GM18520 (cell line): ENCODE measurements at regions not wholly inside any gene's neighbourhood (a gene's known extent, or its start where the extent isn't known, plus 50 kb on each side); places are given as distances from the start of the nearest gene placed in this dataset.

Experiments used
- ATAC-seq: cut with Tn5 transposase; IDR thresholded peaks from one replicate; pipeline ENCODE4 v1.9.1; 2021; ENCODE audit not compliant: unreplicated experiment

GRCh38 chr10:25661632-25662031, 272.4 kb upstream of the MYO3A start:
- ATAC-seq, result no peak

DNA sequence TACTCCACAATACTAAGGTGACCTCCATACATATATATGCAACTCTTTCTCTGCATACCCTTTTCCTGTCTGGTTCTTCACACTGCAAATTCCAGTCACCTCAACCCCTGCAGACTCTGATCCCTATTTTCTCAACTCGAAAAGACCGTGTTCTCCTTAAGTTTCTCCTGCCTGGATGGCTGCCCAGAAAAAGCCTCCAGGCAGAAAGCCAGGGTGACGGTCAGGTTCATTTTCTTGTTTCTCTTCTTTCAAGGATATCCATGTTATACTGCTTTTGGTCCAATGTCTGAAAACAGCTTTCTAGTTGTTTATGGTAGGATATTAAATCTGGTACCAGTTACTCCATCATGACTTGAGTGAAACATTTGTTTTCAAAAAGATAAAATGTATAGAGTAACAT, 267.8 kb upstream of the MYO3A start:
- ATAC-seq, result no peak

DNA sequence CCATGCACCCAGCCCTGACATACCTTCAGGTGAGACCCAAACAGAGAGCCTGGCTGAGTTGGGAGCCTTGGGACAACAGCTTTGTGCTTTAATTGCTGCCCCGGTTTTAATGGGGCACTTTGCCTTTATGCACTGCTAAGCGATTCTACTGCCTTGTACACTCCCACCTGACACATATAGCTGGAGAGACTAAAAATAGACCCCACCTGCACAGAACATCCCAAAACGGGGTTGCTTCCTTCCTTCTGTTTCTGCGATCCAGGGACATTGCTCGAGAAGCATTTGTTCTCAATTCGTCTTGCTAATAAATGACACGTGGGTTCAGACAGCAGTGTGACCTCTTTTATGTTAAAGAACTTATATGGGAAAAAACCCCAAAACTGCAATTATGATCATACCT, 258.8 kb upstream of the MYO3A start:
- ATAC-seq, result no peak

DNA sequence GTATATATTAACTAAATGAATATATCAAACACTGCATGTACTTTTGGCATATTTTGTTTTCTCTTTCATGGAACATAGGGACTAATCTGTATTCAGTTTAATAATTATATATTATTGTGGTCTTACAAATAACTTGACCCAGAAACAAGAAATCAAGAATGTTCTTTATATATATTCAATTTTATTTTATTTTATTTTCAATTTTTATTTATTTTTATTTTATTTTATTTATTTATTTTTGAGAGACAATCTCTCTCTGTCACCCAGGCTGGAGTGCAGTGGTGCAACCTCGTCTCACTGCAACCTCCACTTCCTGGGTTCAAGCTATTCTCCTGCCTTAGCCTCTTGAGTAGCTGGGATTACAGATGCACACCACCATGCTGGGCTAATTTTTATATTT, 258.4 kb upstream of the MYO3A start:
- no peak for ATAC-seq

DNA sequence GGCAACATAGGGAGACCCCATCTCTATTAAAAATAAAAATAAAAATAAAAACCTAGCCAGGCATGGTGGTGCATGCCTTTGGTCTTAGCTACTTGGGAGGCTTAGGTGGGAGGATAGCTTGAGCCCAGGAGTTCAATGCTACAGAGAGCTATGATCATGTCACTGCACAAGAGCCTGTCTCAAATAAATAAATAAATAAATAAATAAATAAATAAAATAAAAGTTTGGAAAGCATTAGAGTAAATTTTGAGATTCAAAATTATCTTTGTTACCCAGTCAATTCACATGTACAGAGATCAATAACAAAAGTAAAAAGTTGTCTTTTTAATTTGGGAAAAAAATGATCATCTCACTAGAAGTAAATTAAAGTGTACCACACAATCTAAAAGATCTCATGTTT, 255.8 kb upstream of the MYO3A start:
- ATAC-seq, result no peak

DNA sequence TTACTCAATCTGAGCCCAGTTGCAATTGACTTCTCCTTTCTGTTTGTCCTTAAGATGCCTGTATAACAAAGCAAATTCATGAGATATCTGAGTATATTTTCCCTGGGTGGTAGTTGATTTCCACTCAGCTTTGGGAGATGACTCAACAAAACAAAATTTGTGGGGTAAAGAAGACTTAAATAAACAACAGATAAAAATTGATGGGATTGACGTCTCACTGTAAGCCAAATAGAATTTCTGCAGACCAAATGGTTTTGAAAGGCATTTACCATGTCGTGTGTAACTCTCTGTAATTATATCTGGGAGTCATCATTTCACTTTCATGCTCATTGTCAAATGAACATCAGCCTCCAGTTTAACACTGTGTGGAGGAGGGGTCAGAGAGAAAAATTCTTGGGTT, 255.4 kb upstream of the MYO3A start:
- no peak for ATAC-seq

DNA sequence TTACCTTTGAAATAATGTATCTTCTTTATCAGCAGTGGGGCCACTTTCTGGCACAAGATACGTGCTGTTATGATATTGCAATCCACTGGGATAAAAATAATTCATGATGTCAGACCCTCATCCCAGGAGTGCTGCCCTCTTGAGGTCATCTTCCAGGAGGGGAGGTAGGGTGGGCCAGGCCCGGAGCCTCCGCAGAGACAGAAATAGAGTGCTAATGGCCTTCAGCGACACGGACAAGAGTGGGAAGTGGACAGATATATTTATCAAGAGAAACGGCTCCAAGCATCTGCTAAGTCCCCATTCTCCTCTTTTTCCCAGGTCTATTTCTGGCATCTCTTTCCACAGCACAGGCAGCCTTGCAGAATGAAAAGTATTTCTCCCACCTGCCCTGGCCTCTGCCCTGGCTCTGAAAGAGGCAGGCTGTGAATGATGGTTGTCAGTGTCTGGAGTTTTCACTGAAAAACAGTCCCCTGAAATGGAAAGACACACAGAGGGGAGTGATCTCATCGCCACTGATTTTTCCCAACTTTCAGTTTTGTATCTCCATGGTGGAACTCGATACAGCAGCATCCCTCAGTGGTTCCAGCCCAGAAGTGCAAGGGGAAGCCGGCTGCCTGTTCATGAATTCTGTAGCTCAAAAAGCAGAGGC, 251.7 kb upstream of the MYO3A start:
- ATAC-seq, result no peak

GRCh38 chr10:25683344-25683743, 250.7 kb upstream of the MYO3A start:
- no peak for ATAC-seq

- no peak for ATAC-seq
Measured at GRCh38 chr10:25687521-25687920, 246.5 kb upstream of the MYO3A start.

DNA sequence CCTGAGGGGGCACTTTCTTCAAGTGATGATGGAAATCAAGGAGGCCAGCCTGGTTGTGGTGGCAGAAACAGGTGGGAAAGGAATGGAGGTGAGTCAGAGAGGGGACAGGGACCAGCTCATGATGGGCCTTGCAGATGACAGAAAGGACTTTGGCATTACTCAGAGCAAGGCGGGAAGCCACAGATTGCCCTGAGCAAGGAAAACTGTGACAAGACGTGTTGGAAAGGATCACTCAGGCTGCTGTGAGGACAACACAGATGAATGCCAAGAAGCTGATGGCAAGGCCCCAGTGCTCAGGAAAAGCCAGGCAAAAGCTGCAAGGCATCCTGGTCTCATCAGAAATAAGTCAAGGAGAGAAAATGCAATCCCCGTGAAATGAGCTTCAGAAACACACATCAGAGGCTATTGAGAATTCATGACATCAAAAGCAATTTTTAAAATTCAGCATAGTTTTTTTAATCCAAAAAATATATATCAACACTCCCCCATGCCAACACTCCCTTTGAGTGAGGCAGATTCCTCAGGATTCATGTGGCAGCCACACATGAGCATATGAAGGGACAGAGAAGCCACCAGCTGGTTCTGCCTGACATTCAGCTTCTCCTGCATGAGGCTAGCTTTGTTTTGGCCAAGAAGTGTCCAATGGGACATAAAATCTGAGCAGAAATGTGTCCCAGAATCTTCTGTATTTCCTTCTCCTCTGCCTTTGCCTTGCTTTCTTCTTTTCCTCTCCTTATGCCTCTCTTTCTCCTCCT, 244.5 kb upstream of the MYO3A start:
- no peak for ATAC-seq

DNA sequence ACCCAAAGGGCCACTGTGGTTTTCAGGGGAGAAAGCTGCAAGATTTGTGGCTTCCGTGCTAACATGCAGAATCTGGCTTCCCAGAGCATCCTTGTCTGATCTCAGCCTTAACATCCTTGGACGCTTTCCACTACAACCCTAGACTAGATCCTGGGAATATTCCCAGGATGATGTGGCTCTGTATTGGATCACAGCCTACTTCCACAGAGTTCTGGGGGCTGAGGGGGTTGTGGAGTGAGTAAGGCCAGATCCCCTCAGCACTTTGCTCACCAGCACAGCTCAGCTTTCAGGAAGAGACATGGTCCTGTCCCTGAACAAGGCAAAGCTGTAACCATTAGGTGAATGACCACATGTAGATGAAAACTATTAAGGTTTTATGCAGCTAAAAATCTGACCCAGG, 241.3 kb upstream of the MYO3A start:
- no peak for ATAC-seq

DNA sequence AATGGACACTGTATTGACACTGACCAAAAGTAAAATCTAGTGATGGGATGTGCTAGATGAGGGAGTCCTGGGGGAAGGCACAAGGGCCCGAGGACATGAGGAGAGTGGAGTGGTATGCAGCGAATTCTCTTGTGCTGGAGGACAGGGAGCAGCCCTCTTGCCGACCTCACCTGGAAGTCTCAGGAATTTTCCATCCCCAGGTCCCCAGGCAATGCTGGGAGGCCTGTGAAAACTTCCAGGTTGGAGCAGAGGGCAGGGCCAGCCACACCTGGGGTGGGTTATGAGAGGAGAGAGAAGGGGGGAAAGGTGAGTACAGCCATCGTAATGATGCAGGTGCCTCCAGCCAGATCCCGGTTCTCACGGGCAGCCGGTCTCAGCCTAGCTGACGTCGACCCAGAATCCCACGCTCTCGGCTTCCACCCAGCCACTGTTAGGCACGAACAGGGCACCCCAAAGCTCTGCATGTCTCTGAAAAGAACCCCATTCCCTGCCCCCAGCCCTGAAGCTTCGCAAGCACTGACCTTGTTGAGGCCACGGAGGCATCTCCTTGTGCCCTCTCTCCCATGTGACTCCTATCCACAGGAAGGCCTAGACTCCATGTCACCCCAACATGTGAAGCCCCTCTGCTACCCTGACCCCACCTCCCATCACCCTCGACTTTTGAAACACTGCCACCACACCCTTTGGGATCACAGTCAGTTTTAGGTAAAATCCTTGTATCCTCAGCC, 239.7 kb upstream of the MYO3A start:
- ATAC-seq, result no peak

DNA sequence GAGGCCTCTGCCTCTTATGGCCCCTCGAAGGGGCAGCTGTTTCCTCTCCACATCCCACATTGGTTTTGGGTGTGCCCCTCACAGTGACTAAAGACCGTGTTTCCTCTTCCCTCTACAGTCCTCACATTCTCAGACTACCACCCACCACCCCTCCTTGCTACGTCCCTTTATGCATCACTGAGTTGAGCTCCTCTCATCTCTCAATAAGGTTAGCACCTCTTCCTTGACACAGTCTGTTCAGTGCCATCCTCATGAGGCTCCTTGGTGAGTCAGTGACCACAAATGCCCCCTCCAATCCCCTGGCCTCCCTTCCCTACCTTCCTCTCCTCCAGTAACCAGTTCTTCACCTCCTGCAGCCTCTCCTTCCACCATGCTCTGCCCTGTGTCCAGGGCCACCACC, 239.1 kb upstream of the MYO3A start:
- ATAC-seq, result no peak

- no peak for ATAC-seq
Measured at GRCh38 chr10:25695586-25695985, 238.4 kb upstream of the MYO3A start.

DNA sequence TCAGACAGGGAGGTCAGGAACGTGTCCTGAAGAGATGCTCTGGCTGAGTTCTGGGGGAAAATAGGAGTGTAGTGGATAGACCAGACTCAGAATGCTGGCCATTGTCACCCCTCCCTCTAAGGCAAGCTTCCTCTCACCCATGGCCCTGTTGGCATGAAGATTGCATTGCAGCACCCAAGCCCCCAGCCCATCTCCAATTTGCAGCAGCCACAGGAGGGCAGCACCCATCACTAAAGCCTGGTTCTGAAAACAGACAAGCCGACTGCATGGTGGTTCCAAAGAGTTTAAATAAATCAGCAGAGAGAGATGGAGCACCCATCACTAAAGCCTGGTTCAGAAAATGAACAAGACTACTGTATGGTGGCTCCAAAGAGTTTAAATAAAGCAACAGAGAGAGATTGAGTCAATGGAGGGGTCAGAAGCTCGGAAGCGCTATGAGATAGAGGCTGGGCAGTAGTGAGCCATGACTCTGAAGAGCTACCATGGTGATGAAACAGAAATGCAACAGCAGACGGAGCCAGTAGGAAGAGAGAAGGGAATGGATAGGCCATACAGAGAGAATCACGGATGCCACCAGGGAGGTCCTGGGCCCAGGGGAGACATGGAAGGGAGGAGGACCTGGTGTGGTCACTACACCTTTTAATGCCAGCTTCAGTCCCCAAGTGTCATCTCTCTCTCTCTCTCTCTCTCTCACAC, 237.9 kb upstream of the MYO3A start:
- ATAC-seq, result no peak

DNA sequence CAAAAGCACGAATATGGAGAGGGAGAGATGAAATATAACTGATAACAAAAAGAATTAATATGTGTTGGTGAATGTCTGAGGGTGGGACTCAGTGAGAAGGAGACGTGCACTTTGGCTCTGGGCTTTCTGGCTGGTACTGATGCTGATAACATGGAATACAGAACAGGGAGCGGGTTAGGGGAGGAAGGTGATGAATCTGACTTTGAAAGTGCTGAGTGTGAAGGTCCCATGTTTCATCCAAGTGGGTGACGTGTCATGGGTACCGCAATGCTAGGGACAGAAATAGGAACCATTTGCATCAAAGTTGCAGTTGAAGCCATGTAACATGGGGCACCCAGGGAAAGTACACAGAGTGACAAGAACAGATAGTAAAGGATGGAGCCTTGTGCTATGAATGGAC, 236.6 kb upstream of the MYO3A start:
- no peak for ATAC-seq

- ATAC-seq, result no peak
Measured at GRCh38 chr10:25698638-25699037, 235.4 kb upstream of the MYO3A start.

- no peak for ATAC-seq
Measured at GRCh38 chr10:25699631-25700030, 234.4 kb upstream of the MYO3A start.

GRCh38 chr10:25701652-25702051, 232.4 kb upstream of the MYO3A start:
- no peak for ATAC-seq

DNA sequence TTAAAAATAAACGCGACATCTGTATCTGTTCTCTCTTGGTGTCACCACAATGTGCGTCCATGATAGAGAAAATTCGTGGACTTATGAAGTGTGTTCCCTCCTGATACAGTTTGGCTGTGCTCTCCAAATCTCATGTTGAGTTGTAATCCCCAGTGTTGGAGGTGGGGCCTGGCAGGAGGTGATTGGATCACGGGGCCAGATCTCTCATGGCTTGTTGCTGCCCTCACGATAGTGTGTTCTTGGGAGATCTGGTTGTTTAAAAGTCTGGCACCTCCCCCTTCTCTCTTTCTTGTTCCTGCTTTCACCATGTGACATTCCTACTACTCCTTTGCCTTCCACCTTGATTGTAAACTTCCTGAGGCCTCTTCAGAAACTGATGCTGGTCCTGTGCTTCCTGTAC, 229.4 kb upstream of the MYO3A start:
- no peak for ATAC-seq

- ATAC-seq, result no peak
Measured at GRCh38 chr10:25707572-25707971, 226.5 kb upstream of the MYO3A start.
